Middle frontal gyrus (tissue), 1 donor: ENCODE measurements at regions not wholly inside any gene's neighbourhood (a gene's known extent, or its start where the extent isn't known, plus 50 kb on each side); places are given as distances from the start of the nearest gene placed in this dataset.

Source experiments
- DNase-seq: peaks from one replicate; pipeline ENCODE4 v3.0.0-alpha.2; 2015; ENCODE audit warnings: low spot score; ENCODE audit errors: extremely low spot score

GRCh38 chr2:42844901-42845821 is 52.8 kb upstream of the HAAO start:
- DNase-seq = no peak

- no peak for DNase-seq
Measured at GRCh38 chr2:42844366-42844765, 52.0 kb upstream of the HAAO start.

GRCh38 chr2:42843611-42844010 is 51.2 kb upstream of the HAAO start:
- no peak for DNase-seq

DNA sequence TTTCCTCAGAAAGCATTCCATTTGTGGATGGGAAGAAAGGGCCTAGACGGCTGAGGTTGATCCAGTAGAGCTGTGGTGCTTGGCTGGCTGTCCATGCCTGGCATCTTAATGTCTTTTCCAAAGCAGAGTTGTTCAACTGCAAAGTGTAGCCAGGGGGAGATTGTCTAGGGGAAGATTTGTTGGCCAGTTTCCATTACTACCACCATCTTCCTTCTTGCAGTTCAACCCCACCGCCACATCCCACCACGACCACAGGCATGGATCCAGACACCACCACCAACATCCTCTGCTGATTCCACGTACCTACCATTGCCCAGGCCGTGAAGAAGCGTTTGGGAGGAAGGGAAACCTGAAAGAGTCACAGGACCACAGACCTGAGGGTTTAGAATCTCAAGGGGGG is 50.7 kb upstream of the HAAO start:
- no peak for DNase-seq

- no peak for DNase-seq
Measured at GRCh38 chr2:42842466-42842865, 50.1 kb upstream of the HAAO start.
